ENCODE measurements at regions not wholly inside any gene's neighbourhood (a gene's known extent, or its start where the extent isn't known, plus 50 kb on each side); places are given as distances from the start of the nearest gene placed in this dataset.
"Not testable (repeated sequence)": the region's sequence is repeated elsewhere in the genome, so short reads cannot be mapped to it uniquely, and the experiment has no call there.

DNA sequence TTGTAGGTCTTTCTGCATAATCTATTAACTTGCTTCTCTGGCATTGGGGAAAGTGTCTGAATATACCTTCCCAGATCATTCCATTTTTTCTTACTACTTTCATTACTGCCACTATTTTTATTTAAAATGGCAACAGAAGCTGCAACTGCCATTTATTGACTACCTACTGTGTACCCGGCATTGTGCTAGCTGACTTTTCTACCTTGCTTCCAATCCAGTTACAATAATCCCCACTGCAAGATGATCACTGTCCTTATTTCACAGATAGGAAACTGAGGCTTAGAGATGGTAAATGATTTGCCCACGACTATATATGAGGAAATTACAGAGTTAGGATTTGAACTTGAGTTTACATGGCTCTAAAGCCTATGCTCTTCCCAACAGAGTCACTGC, 129.0 kb downstream of the MAP3K7 start:
- H3K79me2 ChIP-seq (ENCODE audit: low read length), result no peaks in the 10 kb centered on the region
- H3K9me3 ChIP-seq (replicated peaks; ENCODE audit: insufficient read depth, low read length), result no peaks in the 10 kb centered on the region
- no peak for DNase-seq
- H3F3A ChIP-seq (ENCODE audit: insufficient read depth, low read length), result no peaks in the 10 kb centered on the region
- TF ChIP-seq EZH2phosphoT487 (IDR thresholded peaks at IDR 0.05; ENCODE audit: low read length), result no peak
- TF ChIP-seq EZH2 (optimal IDR thresholded peaks at IDR 0.05; ENCODE audit: low read depth, low read length), result no peak
- TF ChIP-seq, protein P1, sequence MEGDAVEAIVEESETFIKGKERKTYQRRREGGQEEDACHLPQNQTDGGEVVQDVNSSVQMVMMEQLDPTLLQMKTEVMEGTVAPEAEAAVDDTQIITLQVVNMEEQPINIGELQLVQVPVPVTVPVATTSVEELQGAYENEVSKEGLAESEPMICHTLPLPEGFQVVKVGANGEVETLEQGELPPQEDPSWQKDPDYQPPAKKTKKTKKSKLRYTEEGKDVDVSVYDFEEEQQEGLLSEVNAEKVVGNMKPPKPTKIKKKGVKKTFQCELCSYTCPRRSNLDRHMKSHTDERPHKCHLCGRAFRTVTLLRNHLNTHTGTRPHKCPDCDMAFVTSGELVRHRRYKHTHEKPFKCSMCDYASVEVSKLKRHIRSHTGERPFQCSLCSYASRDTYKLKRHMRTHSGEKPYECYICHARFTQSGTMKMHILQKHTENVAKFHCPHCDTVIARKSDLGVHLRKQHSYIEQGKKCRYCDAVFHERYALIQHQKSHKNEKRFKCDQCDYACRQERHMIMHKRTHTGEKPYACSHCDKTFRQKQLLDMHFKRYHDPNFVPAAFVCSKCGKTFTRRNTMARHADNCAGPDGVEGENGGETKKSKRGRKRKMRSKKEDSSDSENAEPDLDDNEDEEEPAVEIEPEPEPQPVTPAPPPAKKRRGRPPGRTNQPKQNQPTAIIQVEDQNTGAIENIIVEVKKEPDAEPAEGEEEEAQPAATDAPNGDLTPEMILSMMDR (IDR thresholded peaks at IDR 0.05; ENCODE audit: low read length), result no peak
- H3K9me2 ChIP-seq (replicated peaks; ENCODE audit: insufficient read depth, low read length), result no peaks in the 10 kb centered on the region
- H4K20me1 ChIP-seq (ENCODE audit: insufficient read depth, low read length), result no peaks in the 10 kb centered on the region
- no peak overlapping the region for H2AFZ ChIP-seq (ENCODE audit: low read length)
- no peaks in the 10 kb centered on the region for H3K27me3 ChIP-seq (replicated peaks; ENCODE audit: insufficient read depth, low read length)
- no peak overlapping the region for H3K4me3 ChIP-seq (ENCODE audit: low read length)
- H3K27ac ChIP-seq (ENCODE audit: low read length), result no peak overlapping the region
- no peak overlapping the region for H3K9ac ChIP-seq (ENCODE audit: low read length)
- H3K4me1 ChIP-seq (ENCODE audit: low read length), result peaks cover 29% of the 10 kb centered on the region
- H3K4me2 ChIP-seq (ENCODE audit: low read depth, low read length), result no peak overlapping the region
- no peaks in the 10 kb centered on the region for H3K36me3 ChIP-seq (replicated peaks; ENCODE audit: insufficient read depth, low read length)

DNA sequence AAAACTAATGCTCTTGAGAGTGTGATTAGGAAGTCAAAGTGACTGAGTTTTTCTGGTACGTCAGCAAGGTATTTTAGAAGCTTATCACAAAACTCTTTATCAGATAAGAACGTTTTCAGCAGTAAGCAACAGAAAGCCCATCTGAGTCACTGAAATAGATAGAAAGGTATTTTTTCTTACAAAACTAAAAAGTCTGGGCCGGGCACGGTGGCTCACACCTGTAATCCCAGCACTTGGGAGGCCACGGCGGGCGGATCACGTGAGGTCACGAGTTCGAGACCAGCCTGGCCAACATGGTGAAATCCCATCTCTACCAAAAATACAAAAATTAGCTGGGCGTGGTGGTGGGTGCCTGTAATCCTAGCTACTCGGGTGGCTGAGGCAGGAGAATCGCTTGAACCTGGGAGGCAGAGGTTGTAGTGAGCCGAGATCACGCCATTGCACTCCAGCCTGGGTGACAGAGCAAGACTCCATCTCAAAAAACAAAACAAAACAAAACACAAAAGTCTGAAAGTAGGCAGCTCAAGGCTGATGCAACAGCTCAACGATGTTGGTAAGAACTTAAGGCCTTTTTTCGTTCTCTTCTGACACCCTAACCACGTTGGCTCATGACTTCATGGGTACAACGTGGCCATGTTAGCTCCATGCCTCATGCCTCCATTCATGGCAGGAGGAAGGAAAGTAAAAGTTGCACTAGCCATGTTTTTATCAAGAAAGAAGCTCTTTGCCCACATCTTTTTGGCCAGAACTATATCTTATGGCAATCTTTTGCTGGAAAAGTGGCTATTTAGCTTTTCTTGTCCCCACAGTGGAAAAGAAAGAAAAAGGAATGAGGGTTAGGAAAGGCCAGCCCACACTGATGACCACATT, 129.6 kb downstream of the MAP3K7 start:
- H3F3A ChIP-seq (ENCODE audit: insufficient read depth, low read length); DNase-seq; H3K79me2 ChIP-seq (ENCODE audit: low read length); H3K4me2 ChIP-seq (ENCODE audit: low read depth, low read length); H3K36me3 ChIP-seq (replicated peaks; ENCODE audit: insufficient read depth, low read length); H3K27ac ChIP-seq (ENCODE audit: low read length); H3K9me2 ChIP-seq (replicated peaks; ENCODE audit: insufficient read depth, low read length); H3K4me3 ChIP-seq (ENCODE audit: low read length); H3K27me3 ChIP-seq (replicated peaks; ENCODE audit: insufficient read depth, low read length); H3K9me3 ChIP-seq (replicated peaks; ENCODE audit: insufficient read depth, low read length); H4K20me1 ChIP-seq (ENCODE audit: insufficient read depth, low read length); H2AFZ ChIP-seq (ENCODE audit: low read length); H3K9ac ChIP-seq (ENCODE audit: low read length): not testable (repeated sequence)
- peaks cover 29% of the 10 kb centered on the region for H3K4me1 ChIP-seq (ENCODE audit: low read length)

DNA sequence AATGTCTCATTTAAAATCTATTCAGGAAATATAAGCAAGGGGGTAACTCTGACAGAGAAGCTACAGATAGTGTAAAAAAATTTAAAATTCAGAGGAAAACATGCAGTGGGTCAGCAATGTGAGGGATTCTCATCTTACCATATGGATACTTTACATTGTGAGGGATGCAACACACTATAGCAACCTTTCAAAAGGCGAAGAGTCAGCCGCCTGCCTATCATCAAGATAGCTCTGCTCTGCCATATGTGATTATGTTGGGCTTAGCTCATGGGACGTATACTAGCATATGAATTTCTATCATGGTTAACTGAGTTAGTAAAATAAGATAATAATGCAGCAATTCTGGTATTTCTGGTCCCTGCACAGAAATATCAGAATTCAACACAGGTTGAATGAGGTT, 130.9 kb downstream of the MAP3K7 start:
- Histone ChIP-seq H4K20me1 (ENCODE audit: insufficient read depth, low read length) (no peaks in the 10 kb centered on the region), H3K79me2 (ENCODE audit: low read length) (no peaks in the 10 kb centered on the region), H3K4me1 (ENCODE audit: low read length) (peaks cover 29% of the 10 kb centered on the region), H3K36me3 (replicated peaks; ENCODE audit: insufficient read depth, low read length) (no peaks in the 10 kb centered on the region), H3F3A (ENCODE audit: insufficient read depth, low read length) (no peaks in the 10 kb centered on the region), H3K9me2 (replicated peaks; ENCODE audit: insufficient read depth, low read length) (no peaks in the 10 kb centered on the region), H3K9ac (ENCODE audit: low read length) (no peak overlapping the region), H3K4me3 (ENCODE audit: low read length) (no peak overlapping the region), H3K27ac (ENCODE audit: low read length) (no peak overlapping the region), H3K9me3 (replicated peaks; ENCODE audit: insufficient read depth, low read length) (no peaks in the 10 kb centered on the region), H3K4me2 (ENCODE audit: low read depth, low read length) (no peak overlapping the region), H2AFZ (ENCODE audit: low read length) (no peak overlapping the region), H3K27me3 (replicated peaks; ENCODE audit: insufficient read depth, low read length) (no peaks in the 10 kb centered on the region)
- TF ChIP-seq EZH2phosphoT487 (IDR thresholded peaks at IDR 0.05; ENCODE audit: low read length), result no peak
- TF ChIP-seq, protein P1 (IDR thresholded peaks at IDR 0.05; ENCODE audit: low read length), result no peak
- no peak for TF ChIP-seq EZH2 (optimal IDR thresholded peaks at IDR 0.05; ENCODE audit: low read depth, low read length)
- DNase-seq, result no peak

DNA sequence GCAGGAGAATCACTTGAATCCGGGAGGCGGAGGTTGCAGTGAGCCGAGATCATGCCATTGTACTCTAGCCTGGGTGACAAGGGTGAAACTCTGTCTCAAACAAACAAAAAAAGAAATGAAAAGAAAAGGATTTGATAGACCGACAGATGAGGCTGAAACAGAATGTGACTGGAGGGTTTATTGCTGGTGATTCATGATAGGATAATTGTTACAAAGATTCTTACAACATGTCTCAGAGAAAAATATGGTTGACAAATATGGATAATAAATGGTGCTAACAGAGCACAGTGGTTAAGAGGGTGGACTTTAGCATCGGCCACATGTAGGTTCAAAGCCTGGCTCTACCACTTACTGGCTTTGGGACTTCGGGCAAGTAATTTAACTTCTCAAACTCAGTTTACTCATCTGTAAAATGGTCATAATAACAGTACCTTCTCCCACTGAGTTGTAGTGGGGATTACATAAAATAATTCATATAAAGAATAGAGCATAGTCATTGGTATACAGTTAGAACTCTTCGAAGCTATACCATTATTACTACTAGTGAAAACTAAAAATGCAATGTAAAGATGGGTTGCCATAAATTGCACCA, 131.9 kb downstream of the MAP3K7 start:
- Histone ChIP-seq H3K9ac (ENCODE audit: low read length) (no peak overlapping the region), H3K79me2 (ENCODE audit: low read length) (no peaks in the 10 kb centered on the region), H3K36me3 (replicated peaks; ENCODE audit: insufficient read depth, low read length) (no peaks in the 10 kb centered on the region), H4K20me1 (ENCODE audit: insufficient read depth, low read length) (no peaks in the 10 kb centered on the region), H3K4me2 (ENCODE audit: low read depth, low read length) (no peak overlapping the region), H3K9me2 (replicated peaks; ENCODE audit: insufficient read depth, low read length) (no peaks in the 10 kb centered on the region), H3K9me3 (replicated peaks; ENCODE audit: insufficient read depth, low read length) (no peaks in the 10 kb centered on the region), H3K4me1 (ENCODE audit: low read length) (peaks cover 29% of the 10 kb centered on the region), H3K27ac (ENCODE audit: low read length) (no peak overlapping the region), H3K4me3 (ENCODE audit: low read length) (no peak overlapping the region), H3K27me3 (replicated peaks; ENCODE audit: insufficient read depth, low read length) (no peaks in the 10 kb centered on the region), H2AFZ (ENCODE audit: low read length) (no peak overlapping the region), H3F3A (ENCODE audit: insufficient read depth, low read length) (no peaks in the 10 kb centered on the region)
- TF ChIP-seq EZH2phosphoT487 (IDR thresholded peaks at IDR 0.05; ENCODE audit: low read length) (no peak), EZH2 (optimal IDR thresholded peaks at IDR 0.05; ENCODE audit: low read depth, low read length) (no peak)
- TF ChIP-seq, protein P1 (IDR thresholded peaks at IDR 0.05; ENCODE audit: low read length), result no peak
- DNase-seq, result no peak

Data from MM.1S (cell line).